GM12864 (cell line): ENCODE measurements at regions not wholly inside any gene's neighbourhood (a gene's known extent, or its start where the extent isn't known, plus 50 kb on each side); places are given as distances from the start of the nearest gene placed in this dataset.
"Not testable (repeated sequence)": the region's sequence is repeated elsewhere in the genome, so short reads cannot be mapped to it uniquely, and the experiment has no call there.

Experiments
- DNase-seq: peaks from one replicate; pipeline ENCODE4 v3.0.0-alpha.2; 2011; ENCODE audit warnings: low read depth
- H3K4me3 ChIP-seq: 2 replicates; pipeline ENCODE4 v1.5.1; 2011; ENCODE audit warnings: mild to moderate bottlenecking, low read depth, low read length, control low read depth
- TF ChIP-seq, protein P1 (sequence below): IDR thresholded peaks from 2 replicates; pipeline ENCODE4 v1.5.1; 2011; ENCODE audit warnings: low read depth, mild to moderate bottlenecking, moderate library complexity, low read length, control low read depth, inconsistent platforms; ENCODE audit errors: missing control alignments

GRCh38 chr14:37729218-37729617 is 133.8 kb downstream of the TTC6 start:
- TF ChIP-seq, protein P1, sequence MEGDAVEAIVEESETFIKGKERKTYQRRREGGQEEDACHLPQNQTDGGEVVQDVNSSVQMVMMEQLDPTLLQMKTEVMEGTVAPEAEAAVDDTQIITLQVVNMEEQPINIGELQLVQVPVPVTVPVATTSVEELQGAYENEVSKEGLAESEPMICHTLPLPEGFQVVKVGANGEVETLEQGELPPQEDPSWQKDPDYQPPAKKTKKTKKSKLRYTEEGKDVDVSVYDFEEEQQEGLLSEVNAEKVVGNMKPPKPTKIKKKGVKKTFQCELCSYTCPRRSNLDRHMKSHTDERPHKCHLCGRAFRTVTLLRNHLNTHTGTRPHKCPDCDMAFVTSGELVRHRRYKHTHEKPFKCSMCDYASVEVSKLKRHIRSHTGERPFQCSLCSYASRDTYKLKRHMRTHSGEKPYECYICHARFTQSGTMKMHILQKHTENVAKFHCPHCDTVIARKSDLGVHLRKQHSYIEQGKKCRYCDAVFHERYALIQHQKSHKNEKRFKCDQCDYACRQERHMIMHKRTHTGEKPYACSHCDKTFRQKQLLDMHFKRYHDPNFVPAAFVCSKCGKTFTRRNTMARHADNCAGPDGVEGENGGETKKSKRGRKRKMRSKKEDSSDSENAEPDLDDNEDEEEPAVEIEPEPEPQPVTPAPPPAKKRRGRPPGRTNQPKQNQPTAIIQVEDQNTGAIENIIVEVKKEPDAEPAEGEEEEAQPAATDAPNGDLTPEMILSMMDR: no peak
- no peak for DNase-seq
- no peak overlapping the region for H3K4me3 ChIP-seq

GRCh38 chr14:37731094-37731493 is 135.7 kb downstream of the TTC6 start:
- TF ChIP-seq, protein P1: no peak

DNA sequence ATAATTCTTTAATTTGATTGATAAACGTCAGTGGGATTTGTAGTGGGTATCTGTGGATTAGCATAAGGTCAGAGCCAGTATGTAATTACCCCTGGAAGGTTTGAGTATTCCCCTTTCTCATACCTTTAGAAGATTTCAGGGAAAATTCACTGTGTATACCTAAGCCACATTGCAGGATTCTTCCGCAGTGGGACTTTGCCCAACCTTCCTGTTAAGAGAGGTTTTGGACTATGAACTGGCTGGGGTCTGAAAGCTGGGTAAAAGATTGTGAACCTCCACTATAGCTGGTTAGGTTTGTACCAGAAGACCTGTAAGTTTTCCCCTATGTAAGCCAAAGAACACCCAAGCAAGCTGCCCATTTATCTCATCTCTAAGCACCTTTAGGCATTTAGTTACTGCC is 150.2 kb downstream of the TTC6 start:
- TF ChIP-seq, protein P1: no peak
- no peak overlapping the region for H3K4me3 ChIP-seq
- no peak for DNase-seq

More at GRCh38 chr14:37731094-37731493, 135.7 kb downstream of the TTC6 start:
- DNase-seq: no peak
- no peak overlapping the region for H3K4me3 ChIP-seq

GRCh38 chr14:37746140-37746832 is 150.9 kb downstream of the TTC6 start:
- TF ChIP-seq, protein P1: no peak
- no peak for DNase-seq
- H3K4me3 ChIP-seq: no peak overlapping the region

DNA sequence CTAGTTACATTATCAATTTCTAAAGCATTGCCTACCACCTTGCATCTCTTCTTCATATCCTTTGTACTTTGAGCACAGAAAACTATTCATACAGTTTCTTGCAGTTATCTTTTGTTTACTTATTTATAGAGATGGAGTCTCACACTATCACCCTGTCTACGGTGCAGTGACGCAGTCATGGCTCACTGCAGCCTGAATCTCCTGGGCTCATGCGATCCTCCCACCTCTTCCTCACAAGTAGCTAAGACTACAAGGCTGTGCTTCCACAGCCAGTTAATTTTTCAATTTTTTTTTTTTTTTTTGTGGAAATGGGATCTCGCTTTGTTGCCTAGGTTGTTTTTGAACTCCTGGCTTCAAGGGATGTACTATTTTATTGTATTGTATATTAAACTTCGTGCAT is 158.0 kb downstream of the TTC6 start:
- no peak for DNase-seq
- TF ChIP-seq, protein P1: no peak
- no peak overlapping the region for H3K4me3 ChIP-seq

DNA sequence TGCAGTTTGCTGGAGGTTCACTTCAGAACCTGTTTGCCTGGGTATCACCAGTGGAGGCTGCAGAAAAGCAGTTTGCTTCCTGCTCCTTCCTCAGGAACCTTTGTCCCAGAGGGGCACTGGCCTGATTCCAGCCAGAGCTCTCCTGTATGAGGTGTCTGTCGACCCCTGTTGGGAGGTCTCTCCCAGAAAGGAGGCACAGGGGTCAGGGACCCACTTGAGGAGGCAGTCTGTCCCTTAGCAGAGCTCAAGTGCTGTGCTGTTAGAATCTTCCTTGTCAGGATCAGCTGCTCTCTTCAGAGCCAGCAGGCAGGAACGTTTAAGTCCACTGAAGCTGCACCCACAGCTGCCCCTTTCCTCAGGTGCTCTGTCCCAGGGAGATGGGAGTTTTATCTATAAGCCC is 164.8 kb downstream of the TTC6 start:
- not testable (repeated sequence) for H3K4me3 ChIP-seq, DNase-seq

GRCh38 chr14:37763266-37763665 is 167.8 kb downstream of the TTC6 start:
- TF ChIP-seq, protein P1: no peak
- H3K4me3 ChIP-seq: no peak overlapping the region
- DNase-seq: no peak

- not testable (repeated sequence) for H3K4me3 ChIP-seq, DNase-seq
These were observed 176.9 kb downstream of the TTC6 start for GRCh38 chr14:37772283-37772682.
